ENCODE measurements at regions not wholly inside any gene's neighbourhood (a gene's known extent, or its start where the extent isn't known, plus 50 kb on each side); places are given as distances from the start of the nearest gene placed in this dataset.

DNA sequence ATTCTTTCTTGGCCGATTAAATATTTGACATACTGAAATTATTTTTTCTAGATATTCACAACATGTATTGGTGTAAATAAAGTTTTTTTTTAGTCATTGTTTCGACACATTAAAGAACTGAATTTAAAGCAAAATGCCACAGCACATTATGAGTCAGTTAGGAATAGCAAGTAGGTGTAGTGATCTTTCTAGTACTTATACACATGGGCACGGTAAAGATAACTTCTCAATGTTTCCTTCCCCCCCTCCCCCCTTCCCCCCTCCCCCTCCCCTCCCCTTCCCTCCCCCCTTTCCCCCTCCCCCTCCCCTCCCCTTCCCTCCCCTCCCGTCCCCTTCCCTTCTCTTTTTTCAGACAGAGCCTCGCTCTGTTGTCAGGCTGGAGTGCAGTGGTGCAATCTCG is 1269.9 kb downstream of the ADGRL3 start:
- Histone ChIP-seq H3K27ac (ENCODE audit: low read depth in 1 of 2, low read length in 2 of 2) (no peak overlapping the region), H3K9me3 (ENCODE audit: control insufficient read depth in 1 of 2, insufficient read depth in 1 of 2, low read length in 2 of 2) (peaks cover 0 to 6% of the 10 kb centered on the region in 2 experiments), H3K27me3 (ENCODE audit: control insufficient read depth in 1 of 2, insufficient read depth in 2 of 2, low read length in 2 of 2) (no peaks in the 10 kb centered on the region), H3K36me3 (ENCODE audit: insufficient read depth, low read length) (no peaks in the 10 kb centered on the region), H3K4me1 (ENCODE audit: insufficient read depth, low read length) (no peaks in the 10 kb centered on the region), H3K4me3 (ENCODE audit: low read length) (no peak overlapping the region)
- no peaks in the 10 kb centered on the region for H3K36me3 Mint-ChIP-seq (ENCODE audit: low read depth)
- no peaks in the 10 kb centered on the region for H3K27me3 Mint-ChIP-seq
- ChIA-PET POLR2A (no interaction called here), CTCF (no interaction called here)
- no peak for DNase-seq
- ATAC-seq (ENCODE audit: poor library complexity), result no peak
- H3K27ac Mint-ChIP-seq, result no peak overlapping the region
- H3K4me1 Mint-ChIP-seq (ENCODE audit: low read depth), result no peaks in the 10 kb centered on the region
- H3K9me3 Mint-ChIP-seq, result peaks cover 23% of the 10 kb centered on the region
- H3K4me3 Mint-ChIP-seq, result no peak overlapping the region
- intact Hi-C loops (cut with DNase I, micrococcal nuclease), result no loop called here
- TF ChIP-seq, protein P1, sequence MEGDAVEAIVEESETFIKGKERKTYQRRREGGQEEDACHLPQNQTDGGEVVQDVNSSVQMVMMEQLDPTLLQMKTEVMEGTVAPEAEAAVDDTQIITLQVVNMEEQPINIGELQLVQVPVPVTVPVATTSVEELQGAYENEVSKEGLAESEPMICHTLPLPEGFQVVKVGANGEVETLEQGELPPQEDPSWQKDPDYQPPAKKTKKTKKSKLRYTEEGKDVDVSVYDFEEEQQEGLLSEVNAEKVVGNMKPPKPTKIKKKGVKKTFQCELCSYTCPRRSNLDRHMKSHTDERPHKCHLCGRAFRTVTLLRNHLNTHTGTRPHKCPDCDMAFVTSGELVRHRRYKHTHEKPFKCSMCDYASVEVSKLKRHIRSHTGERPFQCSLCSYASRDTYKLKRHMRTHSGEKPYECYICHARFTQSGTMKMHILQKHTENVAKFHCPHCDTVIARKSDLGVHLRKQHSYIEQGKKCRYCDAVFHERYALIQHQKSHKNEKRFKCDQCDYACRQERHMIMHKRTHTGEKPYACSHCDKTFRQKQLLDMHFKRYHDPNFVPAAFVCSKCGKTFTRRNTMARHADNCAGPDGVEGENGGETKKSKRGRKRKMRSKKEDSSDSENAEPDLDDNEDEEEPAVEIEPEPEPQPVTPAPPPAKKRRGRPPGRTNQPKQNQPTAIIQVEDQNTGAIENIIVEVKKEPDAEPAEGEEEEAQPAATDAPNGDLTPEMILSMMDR (IDR thresholded peaks at IDR 0.05), result no peak

DNA sequence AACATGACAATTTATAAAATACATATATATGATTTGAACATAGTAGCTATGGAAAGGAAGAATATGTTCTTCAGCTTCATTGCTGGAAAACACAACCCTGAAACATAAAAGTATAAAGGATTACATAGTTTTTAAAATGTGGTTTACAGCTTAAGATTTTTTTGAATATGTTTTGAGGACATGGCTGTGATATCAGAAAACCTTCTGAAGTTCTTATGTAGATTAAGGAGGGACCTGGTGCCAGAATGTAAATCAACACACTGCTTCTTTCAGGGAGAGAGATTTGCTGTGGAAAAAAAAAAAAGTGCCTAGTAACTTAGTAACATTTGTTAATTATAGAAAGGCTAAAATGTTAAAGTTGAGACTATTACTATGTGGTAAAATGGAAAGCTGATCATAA is 1261.8 kb downstream of the ADGRL3 start:
- Mint-ChIP-seq H3K36me3 (ENCODE audit: low read depth) (no peaks in the 10 kb centered on the region), H3K27me3 (no peaks in the 10 kb centered on the region), H3K9me3 (peaks cover 15% of the 10 kb centered on the region), H3K4me3 (no peak overlapping the region), H3K4me1 (ENCODE audit: low read depth) (no peaks in the 10 kb centered on the region), H3K27ac (no peak overlapping the region)
- intact Hi-C loops (cut with DNase I, micrococcal nuclease), result no loop called here
- Histone ChIP-seq H3K4me1 (ENCODE audit: insufficient read depth, low read length) (no peaks in the 10 kb centered on the region), H3K27me3 (ENCODE audit: control insufficient read depth in 1 of 2, insufficient read depth in 2 of 2, low read length in 2 of 2) (no peaks in the 10 kb centered on the region), H3K27ac (ENCODE audit: low read depth in 1 of 2, low read length in 2 of 2) (no peak overlapping the region), H3K36me3 (ENCODE audit: insufficient read depth, low read length) (no peaks in the 10 kb centered on the region), H3K4me3 (ENCODE audit: low read length) (no peak overlapping the region), H3K9me3 (ENCODE audit: control insufficient read depth in 1 of 2, insufficient read depth in 1 of 2, low read length in 2 of 2) (no peaks in the 10 kb centered on the region)
- TF ChIP-seq, protein P1 (IDR thresholded peaks at IDR 0.05), result no peak
- ATAC-seq (ENCODE audit: poor library complexity), result no peak
- CTCF ChIA-PET, result no interaction called here
- POLR2A ChIA-PET, result no interaction called here
- DNase-seq, result no peak

DNA sequence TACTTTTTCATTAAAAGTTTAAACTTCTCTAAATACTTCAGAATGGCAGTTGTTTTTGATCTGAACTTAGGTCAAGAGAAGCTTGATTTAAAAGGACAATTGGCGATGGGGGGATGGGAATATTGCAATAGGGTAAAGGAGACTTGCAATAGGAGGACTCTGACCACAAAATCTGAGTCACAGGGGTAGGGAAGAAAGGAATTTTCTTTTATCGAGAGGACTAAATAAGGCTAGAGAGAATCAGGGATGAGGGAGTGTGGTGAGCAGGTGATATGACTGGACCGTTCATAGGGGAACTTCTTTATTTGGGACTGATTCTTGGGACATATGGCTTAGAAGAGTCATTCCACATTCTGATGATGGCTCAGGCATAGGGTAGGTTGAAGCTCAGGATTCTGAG is 1260.2 kb downstream of the ADGRL3 start:
- H3K4me3 Mint-ChIP-seq, result no peak overlapping the region
- no peaks in the 10 kb centered on the region for H3K27me3 ChIP-seq (ENCODE audit: control insufficient read depth in 1 of 2, insufficient read depth in 2 of 2, low read length in 2 of 2)
- no peaks in the 10 kb centered on the region for H3K36me3 ChIP-seq (ENCODE audit: insufficient read depth, low read length)
- ATAC-seq (ENCODE audit: poor library complexity) (no peak), DNase-seq (no peak)
- TF ChIP-seq, protein P1 (IDR thresholded peaks at IDR 0.05), result no peak
- H3K27ac Mint-ChIP-seq, result no peak overlapping the region
- H3K27me3 Mint-ChIP-seq, result no peaks in the 10 kb centered on the region
- no peaks in the 10 kb centered on the region for H3K4me1 ChIP-seq (ENCODE audit: insufficient read depth, low read length)
- intact Hi-C loops (cut with DNase I, micrococcal nuclease), result no loop called here
- H3K27ac ChIP-seq (ENCODE audit: low read depth in 1 of 2, low read length in 2 of 2), result no peak overlapping the region
- ChIA-PET POLR2A (no interaction called here), CTCF (no interaction called here)
- no peak overlapping the region for H3K4me3 ChIP-seq (ENCODE audit: low read length)
- H3K4me1 Mint-ChIP-seq (ENCODE audit: low read depth), result no peaks in the 10 kb centered on the region
- H3K9me3 ChIP-seq (ENCODE audit: control insufficient read depth in 1 of 2, insufficient read depth in 1 of 2, low read length in 2 of 2), result no peaks in the 10 kb centered on the region
- H3K36me3 Mint-ChIP-seq (ENCODE audit: low read depth), result no peaks in the 10 kb centered on the region
- peaks cover 10% of the 10 kb centered on the region for H3K9me3 Mint-ChIP-seq

Measured in CD4-positive, alpha-beta T cell (primary cell).